ENCODE measurements at regions not wholly inside any gene's neighbourhood (a gene's known extent, or its start where the extent isn't known, plus 50 kb on each side); places are given as distances from the start of the nearest gene placed in this dataset.

- H3K27me3 ChIP-seq (ENCODE audit: control insufficient read depth, low read length): no peaks in the 10 kb centered on the region
- H3K4me1 ChIP-seq (ENCODE audit: control insufficient read depth, low read length): peaks cover 69% of the 10 kb centered on the region
- H3F3A ChIP-seq (ENCODE audit: control insufficient read depth, insufficient read depth): peaks cover 4% of the 10 kb centered on the region; the same call in 1 of the 2 replicates
- no peak overlapping the region for H3K27ac ChIP-seq (ENCODE audit: low read depth, low read length)
- no peak overlapping the region for H3K4me3 ChIP-seq (ENCODE audit: low read length)
- H3K36me3 ChIP-seq (ENCODE audit: control insufficient read depth, low read length): no peaks in the 10 kb centered on the region
- TF ChIP-seq EZH2phosphoT487 (IDR thresholded peaks at IDR 0.05; ENCODE audit: borderline replicate concordance, low read length) (no peak), CTCF (IDR thresholded peaks at IDR 0.05; ENCODE audit: low read depth, low read length, poor library complexity, severe bottlenecking) (no peak)
- no peaks in the 10 kb centered on the region for H4K20me1 ChIP-seq (ENCODE audit: control insufficient read depth, insufficient read depth, low read depth, low read length)
- 0 out of 2 replicates have a peak overlapping the region, but pooled peaks have one; percentile 7 for H3K4me2 ChIP-seq (ENCODE audit: low read length)
- peaks cover 17% of the 10 kb centered on the region; the same call in 1 of the 2 replicates for H3K9me3 ChIP-seq (ENCODE audit: control insufficient read depth, insufficient read depth, low read length)
- no peaks in the 10 kb centered on the region for H3K9me2 ChIP-seq (replicated peaks; ENCODE audit: control insufficient read depth, low read length)
- no peaks in the 10 kb centered on the region for H3K79me2 ChIP-seq (ENCODE audit: control insufficient read depth, low read length)
Measured at GRCh38 chr2:111221701-111222100, 101.0 kb downstream of the BCL2L11 start.

- H3K27ac ChIP-seq (ENCODE audit: low read depth, low read length): no peak overlapping the region
- no peak overlapping the region for H3K4me2 ChIP-seq (ENCODE audit: low read length)
- H4K20me1 ChIP-seq (ENCODE audit: control insufficient read depth, insufficient read depth, low read depth, low read length): no peaks in the 10 kb centered on the region
- peaks cover 11% of the 10 kb centered on the region; the same call in 1 of the 2 replicates for H3K9me3 ChIP-seq (ENCODE audit: control insufficient read depth, insufficient read depth, low read length)
- H3K79me2 ChIP-seq (ENCODE audit: control insufficient read depth, low read length): no peaks in the 10 kb centered on the region
- no peaks in the 10 kb centered on the region for H3K27me3 ChIP-seq (ENCODE audit: control insufficient read depth, low read length)
- peaks cover 4% of the 10 kb centered on the region; the same call in 1 of the 2 replicates for H3F3A ChIP-seq (ENCODE audit: control insufficient read depth, insufficient read depth)
- no peak overlapping the region for H3K4me3 ChIP-seq (ENCODE audit: low read length)
- TF ChIP-seq EZH2phosphoT487 (IDR thresholded peaks at IDR 0.05; ENCODE audit: borderline replicate concordance, low read length): no peak
- no peak for TF ChIP-seq CTCF (IDR thresholded peaks at IDR 0.05; ENCODE audit: low read depth, low read length, poor library complexity, severe bottlenecking)
- H3K36me3 ChIP-seq (ENCODE audit: control insufficient read depth, low read length): no peaks in the 10 kb centered on the region
- H3K9me2 ChIP-seq (replicated peaks; ENCODE audit: control insufficient read depth, low read length): no peaks in the 10 kb centered on the region
- H3K4me1 ChIP-seq (ENCODE audit: control insufficient read depth, low read length): peaks cover 70% of the 10 kb centered on the region
Measured at GRCh38 chr2:111222204-111222866, 101.6 kb downstream of the BCL2L11 start.

GRCh38 chr2:111225856-111226255 lies 105.1 kb downstream of the BCL2L11 start:
- Histone ChIP-seq H3K9me3 (ENCODE audit: control insufficient read depth, insufficient read depth, low read length) (peaks cover 11% of the 10 kb centered on the region; the same call in 1 of the 2 replicates), H3K9me2 (replicated peaks; ENCODE audit: control insufficient read depth, low read length) (no peaks in the 10 kb centered on the region), H4K20me1 (ENCODE audit: control insufficient read depth, insufficient read depth, low read depth, low read length) (no peaks in the 10 kb centered on the region), H3K4me2 (ENCODE audit: low read length) (peak overlapping the region; percentile 29; the same call in 1 of the 2 replicates), H3K36me3 (ENCODE audit: control insufficient read depth, low read length) (no peaks in the 10 kb centered on the region), H3K27me3 (ENCODE audit: control insufficient read depth, low read length) (no peaks in the 10 kb centered on the region), H3K4me1 (ENCODE audit: control insufficient read depth, low read length) (peaks cover 39% of the 10 kb centered on the region), H3K27ac (ENCODE audit: low read depth, low read length) (no peak overlapping the region), H3K79me2 (ENCODE audit: control insufficient read depth, low read length) (no peaks in the 10 kb centered on the region), H3K4me3 (ENCODE audit: low read length) (no peak overlapping the region), H3F3A (ENCODE audit: control insufficient read depth, insufficient read depth) (no peaks in the 10 kb centered on the region)
- TF ChIP-seq EZH2phosphoT487 (IDR thresholded peaks at IDR 0.05; ENCODE audit: borderline replicate concordance, low read length) (no peak), CTCF (IDR thresholded peaks at IDR 0.05; ENCODE audit: low read depth, low read length, poor library complexity, severe bottlenecking) (no peak)

All from DOHH2 (cell line).